Panc1 (cell line): ENCODE measurements at regions not wholly inside any gene's neighbourhood (a gene's known extent, or its start where the extent isn't known, plus 50 kb on each side); places are given as distances from the start of the nearest gene placed in this dataset.

Source experiments
- POLR2AphosphoS5 ChIP-seq: IDR thresholded peaks from 2 replicates; pipeline ENCODE4 v1.6.1; 2012; ENCODE audit warnings: mild to moderate bottlenecking, low read depth, low read length, moderate library complexity
- TF ChIP-seq, protein P1 (sequence below): fragments of 450-650 bp; IDR thresholded peaks from 2 replicates; pipeline ENCODE4 v1.5.1; 2017; ENCODE audit warnings: mild to moderate bottlenecking

DNA sequence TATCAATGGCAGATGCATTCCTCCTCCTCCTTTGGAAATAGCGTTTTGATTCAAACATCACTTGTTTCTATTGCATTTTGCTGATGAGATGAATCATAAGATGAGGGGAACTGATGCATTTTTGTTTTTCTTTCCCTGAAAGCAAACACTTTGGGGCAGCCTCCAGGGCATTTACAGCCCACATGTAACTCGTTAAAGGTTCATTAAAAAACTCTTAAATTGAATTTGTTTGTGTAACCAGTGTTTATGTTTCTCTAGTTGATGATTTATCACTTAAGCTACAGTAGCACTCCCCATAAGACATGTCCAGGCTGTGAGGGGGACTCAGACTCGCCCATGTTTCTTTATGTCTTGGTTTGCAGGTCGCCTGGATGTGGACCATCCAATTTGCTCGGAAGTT lies 246.1 kb upstream of the ANKH start:
- TF ChIP-seq, protein P1, sequence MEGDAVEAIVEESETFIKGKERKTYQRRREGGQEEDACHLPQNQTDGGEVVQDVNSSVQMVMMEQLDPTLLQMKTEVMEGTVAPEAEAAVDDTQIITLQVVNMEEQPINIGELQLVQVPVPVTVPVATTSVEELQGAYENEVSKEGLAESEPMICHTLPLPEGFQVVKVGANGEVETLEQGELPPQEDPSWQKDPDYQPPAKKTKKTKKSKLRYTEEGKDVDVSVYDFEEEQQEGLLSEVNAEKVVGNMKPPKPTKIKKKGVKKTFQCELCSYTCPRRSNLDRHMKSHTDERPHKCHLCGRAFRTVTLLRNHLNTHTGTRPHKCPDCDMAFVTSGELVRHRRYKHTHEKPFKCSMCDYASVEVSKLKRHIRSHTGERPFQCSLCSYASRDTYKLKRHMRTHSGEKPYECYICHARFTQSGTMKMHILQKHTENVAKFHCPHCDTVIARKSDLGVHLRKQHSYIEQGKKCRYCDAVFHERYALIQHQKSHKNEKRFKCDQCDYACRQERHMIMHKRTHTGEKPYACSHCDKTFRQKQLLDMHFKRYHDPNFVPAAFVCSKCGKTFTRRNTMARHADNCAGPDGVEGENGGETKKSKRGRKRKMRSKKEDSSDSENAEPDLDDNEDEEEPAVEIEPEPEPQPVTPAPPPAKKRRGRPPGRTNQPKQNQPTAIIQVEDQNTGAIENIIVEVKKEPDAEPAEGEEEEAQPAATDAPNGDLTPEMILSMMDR: no peak
- TF ChIP-seq POLR2AphosphoS5: no peak
